SK-N-MC (cell line): ENCODE measurements at regions not wholly inside any gene's neighbourhood (a gene's known extent, or its start where the extent isn't known, plus 50 kb on each side); places are given as distances from the start of the nearest gene placed in this dataset.

ENCODE experiments used
- EZH2 ChIP-seq: fragments of 200-600 bp; sonication (generic); IDR thresholded peaks from one replicate; pipeline ENCODE4 v1.6.1; 2017; ENCODE audit warnings: antibody characterized with exemption
- POLR2AphosphoS5 ChIP-seq: IDR thresholded peaks from 2 replicates; pipeline ENCODE4 v1.6.1; 2012; ENCODE audit warnings: mild to moderate bottlenecking, low read depth, low read length, borderline replicate concordance

- no peak for TF ChIP-seq EZH2
- no peak for TF ChIP-seq POLR2AphosphoS5
Observed at GRCh38 chr3:107308716-107309115, 68.5 kb upstream of the CCDC54 start.
